Effector memory CD8-positive, alpha-beta T cell (primary cell): ENCODE measurements at regions not wholly inside any gene's neighbourhood (a gene's known extent, or its start where the extent isn't known, plus 50 kb on each side); places are given as distances from the start of the nearest gene placed in this dataset.
"Not testable (repeated sequence)": the region's sequence is repeated elsewhere in the genome, so short reads cannot be mapped to it uniquely, and the experiment has no call there.

Experiments
- ATAC-seq: fragments of 150-1000 bp; cut with Tn5 transposase; replicated peaks from 2 replicates; pipeline ENCODE4 v1.10.0; 2021; ENCODE audit warnings: mild to moderate bottlenecking, moderate library complexity
- DNase-seq, 3 experiments: peaks; one replicate each; pipeline ENCODE4 v3.0.0; 2021
- H3K27ac Mint-ChIP-seq, 2 donors: one replicate each; pipeline ENCODE4 v1.8.0; 2022; ENCODE audit warnings: mild to moderate bottlenecking in 2 of 2, mixed read lengths in 2 of 2, moderate library complexity in 2 of 2
- H3K27me3 Mint-ChIP-seq, 2 donors: one replicate each; pipeline ENCODE4 v1.8.0; 2022; ENCODE audit warnings: mixed read lengths in 2 of 2
- H3K36me3 Mint-ChIP-seq: one replicate; pipeline ENCODE4 v1.8.0; 2022; ENCODE audit warnings: mild to moderate bottlenecking, moderate library complexity, mixed read lengths; ENCODE audit not compliant: insufficient read depth
- H3K4me1 Mint-ChIP-seq, 2 donors: one replicate each; pipeline ENCODE4 v1.8.0; 2022; ENCODE audit warnings: low read depth in 2 of 2, mixed read lengths in 2 of 2
- H3K4me3 Mint-ChIP-seq, 2 donors: one replicate each; pipeline ENCODE4 v1.8.0; 2022; ENCODE audit warnings: mild to moderate bottlenecking in 2 of 2, mixed read lengths in 2 of 2, moderate library complexity in 2 of 2
- H3K9me3 Mint-ChIP-seq, 2 donors: one replicate each; pipeline ENCODE4 v1.8.0; 2022; ENCODE audit warnings: mixed read lengths in 2 of 2

GRCh38 chr2:72026819-72027425 lies 120.7 kb downstream of the CYP26B1 start:
- no peak overlapping the region for H3K27ac Mint-ChIP-seq
- H3K9me3 Mint-ChIP-seq, result no peaks in the 10 kb centered on the region
- no peak overlapping the region for H3K4me3 Mint-ChIP-seq
- no peaks in the 10 kb centered on the region for H3K4me1 Mint-ChIP-seq
- no peak for DNase-seq
- H3K27me3 Mint-ChIP-seq, result peaks cover 16 to 24% of the 10 kb centered on the region in 2 donors
- H3K36me3 Mint-ChIP-seq, result no peaks in the 10 kb centered on the region
- ATAC-seq, result no peak

GRCh38 chr2:72024451-72025175 lies 123.0 kb downstream of the CYP26B1 start:
- no peak overlapping the region for H3K4me3 Mint-ChIP-seq
- peaks cover 16 to 18% of the 10 kb centered on the region in 2 donors for H3K27me3 Mint-ChIP-seq
- no peak for DNase-seq
- H3K36me3 Mint-ChIP-seq, result no peaks in the 10 kb centered on the region
- H3K4me1 Mint-ChIP-seq, result no peaks in the 10 kb centered on the region
- H3K27ac Mint-ChIP-seq, result no peak overlapping the region
- no peak for ATAC-seq
- H3K9me3 Mint-ChIP-seq, result no peaks in the 10 kb centered on the region

GRCh38 chr2:72023678-72024390 lies 123.8 kb downstream of the CYP26B1 start:
- no peaks in the 10 kb centered on the region for H3K4me1 Mint-ChIP-seq
- DNase-seq (no peak), ATAC-seq (no peak)
- H3K27ac Mint-ChIP-seq, result no peak overlapping the region
- H3K36me3 Mint-ChIP-seq, result no peaks in the 10 kb centered on the region
- no peaks in the 10 kb centered on the region for H3K9me3 Mint-ChIP-seq
- H3K4me3 Mint-ChIP-seq, result no peak overlapping the region
- peaks cover 15 to 16% of the 10 kb centered on the region in 2 donors for H3K27me3 Mint-ChIP-seq

GRCh38 chr2:72021371-72021770 lies 126.3 kb downstream of the CYP26B1 start:
- not testable (repeated sequence) for H3K27ac Mint-ChIP-seq, H3K4me1 Mint-ChIP-seq, DNase-seq, ATAC-seq, H3K4me3 Mint-ChIP-seq, H3K9me3 Mint-ChIP-seq, H3K36me3 Mint-ChIP-seq
- H3K27me3 Mint-ChIP-seq, result peaks cover 13 to 16% of the 10 kb centered on the region in 2 donors

- Mint-ChIP-seq H3K9me3 (no peaks in the 10 kb centered on the region), H3K36me3 (no peaks in the 10 kb centered on the region), H3K27me3 (peaks cover 0 to 5% of the 10 kb centered on the region in 2 donors), H3K27ac (no peak overlapping the region), H3K4me1 (no peaks in the 10 kb centered on the region), H3K4me3 (no peak overlapping the region)
- DNase-seq (no peak), ATAC-seq (no peak)
Measured at GRCh38 chr2:72015266-72015665, 132.4 kb downstream of the CYP26B1 start.

GRCh38 chr2:72014831-72015230 lies 132.8 kb downstream of the CYP26B1 start:
- Mint-ChIP-seq H3K36me3 (no peaks in the 10 kb centered on the region), H3K4me1 (no peaks in the 10 kb centered on the region), H3K27ac (no peak overlapping the region), H3K4me3 (no peak overlapping the region), H3K9me3 (no peaks in the 10 kb centered on the region), H3K27me3 (peaks cover 0 to 5% of the 10 kb centered on the region in 2 donors)
- no peak for ATAC-seq
- DNase-seq, result no peak

GRCh38 chr2:72013726-72014125 lies 133.9 kb downstream of the CYP26B1 start:
- no peaks in the 10 kb centered on the region for H3K9me3 Mint-ChIP-seq
- no peaks in the 10 kb centered on the region for H3K4me1 Mint-ChIP-seq
- no peak overlapping the region for H3K4me3 Mint-ChIP-seq
- ATAC-seq (no peak), DNase-seq (no peak)
- H3K27ac Mint-ChIP-seq, result no peak overlapping the region
- no peaks in the 10 kb centered on the region for H3K36me3 Mint-ChIP-seq
- H3K27me3 Mint-ChIP-seq, result peaks cover 0 to 5% of the 10 kb centered on the region in 2 donors

GRCh38 chr2:72012886-72013574 lies 134.6 kb downstream of the CYP26B1 start:
- Mint-ChIP-seq H3K4me3 (no peak overlapping the region), H3K27ac (no peak overlapping the region), H3K27me3 (peaks cover 0 to 5% of the 10 kb centered on the region in 2 donors), H3K36me3 (no peaks in the 10 kb centered on the region), H3K9me3 (no peaks in the 10 kb centered on the region), H3K4me1 (no peaks in the 10 kb centered on the region)
- no peak for DNase-seq
- no peak for ATAC-seq

- no peak for ATAC-seq
- no peaks in the 10 kb centered on the region for H3K36me3 Mint-ChIP-seq
- H3K27me3 Mint-ChIP-seq, result peaks cover 0 to 5% of the 10 kb centered on the region in 2 donors
- no peak overlapping the region for H3K4me3 Mint-ChIP-seq
- no peak for DNase-seq
- no peaks in the 10 kb centered on the region for H3K4me1 Mint-ChIP-seq
- no peaks in the 10 kb centered on the region for H3K9me3 Mint-ChIP-seq
- H3K27ac Mint-ChIP-seq, result no peak overlapping the region
Measured at GRCh38 chr2:72011791-72012190, 135.9 kb downstream of the CYP26B1 start.

- Mint-ChIP-seq H3K27me3 (peaks cover 0 to 5% of the 10 kb centered on the region in 2 donors), H3K9me3 (no peaks in the 10 kb centered on the region), H3K36me3 (no peaks in the 10 kb centered on the region), H3K27ac (no peak overlapping the region), H3K4me3 (no peak overlapping the region), H3K4me1 (no peaks in the 10 kb centered on the region)
- ATAC-seq, result no peak
- no peak for DNase-seq
Measured at GRCh38 chr2:72011370-72011689, 136.3 kb downstream of the CYP26B1 start.

- ATAC-seq (no peak), DNase-seq (no peak)
- H3K36me3 Mint-ChIP-seq, result no peaks in the 10 kb centered on the region
- H3K27me3 Mint-ChIP-seq, result peaks cover 0 to 5% of the 10 kb centered on the region in 2 donors
- no peak overlapping the region for H3K4me3 Mint-ChIP-seq
- no peaks in the 10 kb centered on the region for H3K4me1 Mint-ChIP-seq
- H3K9me3 Mint-ChIP-seq, result no peaks in the 10 kb centered on the region
- no peak overlapping the region for H3K27ac Mint-ChIP-seq
Measured at GRCh38 chr2:72010647-72011369, 136.9 kb downstream of the CYP26B1 start.

- H3K9me3 Mint-ChIP-seq, result no peaks in the 10 kb centered on the region
- no peaks in the 10 kb centered on the region for H3K4me1 Mint-ChIP-seq
- ATAC-seq, result no peak
- H3K36me3 Mint-ChIP-seq, result no peaks in the 10 kb centered on the region
- H3K27me3 Mint-ChIP-seq, result peaks cover 5 to 11% of the 10 kb centered on the region in 2 donors
- no peak for DNase-seq
- H3K4me3 Mint-ChIP-seq, result no peak overlapping the region
- no peak overlapping the region for H3K27ac Mint-ChIP-seq
Measured at GRCh38 chr2:72008608-72009007, 139.1 kb downstream of the CYP26B1 start.

- Mint-ChIP-seq H3K27ac (no peak overlapping the region), H3K4me1 (no peaks in the 10 kb centered on the region), H3K36me3 (no peaks in the 10 kb centered on the region), H3K9me3 (no peaks in the 10 kb centered on the region), H3K27me3 (peaks cover 4 to 11% of the 10 kb centered on the region in 2 donors), H3K4me3 (no peak overlapping the region)
- ATAC-seq, result no peak
- no peak for DNase-seq
Measured at GRCh38 chr2:72007402-72007801, 140.3 kb downstream of the CYP26B1 start.
